ENCODE measurements at regions not wholly inside any gene's neighbourhood (a gene's known extent, or its start where the extent isn't known, plus 50 kb on each side); places are given as distances from the start of the nearest gene placed in this dataset.

DNA sequence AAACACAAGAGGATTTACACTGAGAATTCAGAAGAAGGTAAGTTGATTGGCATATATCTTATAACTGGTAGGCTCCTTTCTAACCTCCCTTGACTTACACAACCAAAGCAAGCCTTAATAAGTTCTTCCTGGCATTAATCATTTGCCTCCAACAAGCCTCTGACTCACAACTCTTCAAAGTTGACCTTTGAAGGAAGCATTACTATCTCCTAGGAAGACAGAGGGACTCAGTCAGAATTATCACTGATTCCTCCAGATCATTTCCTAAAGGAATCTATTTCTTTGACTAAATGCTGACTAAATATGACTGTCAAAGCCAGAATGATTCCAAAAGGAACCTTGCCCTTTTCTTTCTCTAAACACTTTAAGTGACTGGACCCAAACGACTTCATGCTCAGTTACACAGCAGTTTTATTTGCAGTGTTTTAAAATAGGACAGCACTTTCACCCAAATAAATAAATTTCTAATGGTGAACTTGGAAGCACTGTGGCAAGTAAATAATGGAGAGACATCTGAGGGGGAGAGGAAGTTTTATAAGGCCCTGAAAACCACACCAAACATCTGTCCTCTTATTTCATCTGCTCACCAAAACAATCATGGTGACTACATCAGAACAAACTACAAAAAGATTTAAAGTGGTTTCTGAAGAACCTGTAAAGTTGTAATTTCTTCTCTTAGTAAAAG, 128.2 kb downstream of the KLHL28 start:
- TF ChIP-seq GABPA (IDR thresholded peaks at IDR 0.05; ENCODE audit: low read depth), result no peak
- TF ChIP-seq, protein P1, sequence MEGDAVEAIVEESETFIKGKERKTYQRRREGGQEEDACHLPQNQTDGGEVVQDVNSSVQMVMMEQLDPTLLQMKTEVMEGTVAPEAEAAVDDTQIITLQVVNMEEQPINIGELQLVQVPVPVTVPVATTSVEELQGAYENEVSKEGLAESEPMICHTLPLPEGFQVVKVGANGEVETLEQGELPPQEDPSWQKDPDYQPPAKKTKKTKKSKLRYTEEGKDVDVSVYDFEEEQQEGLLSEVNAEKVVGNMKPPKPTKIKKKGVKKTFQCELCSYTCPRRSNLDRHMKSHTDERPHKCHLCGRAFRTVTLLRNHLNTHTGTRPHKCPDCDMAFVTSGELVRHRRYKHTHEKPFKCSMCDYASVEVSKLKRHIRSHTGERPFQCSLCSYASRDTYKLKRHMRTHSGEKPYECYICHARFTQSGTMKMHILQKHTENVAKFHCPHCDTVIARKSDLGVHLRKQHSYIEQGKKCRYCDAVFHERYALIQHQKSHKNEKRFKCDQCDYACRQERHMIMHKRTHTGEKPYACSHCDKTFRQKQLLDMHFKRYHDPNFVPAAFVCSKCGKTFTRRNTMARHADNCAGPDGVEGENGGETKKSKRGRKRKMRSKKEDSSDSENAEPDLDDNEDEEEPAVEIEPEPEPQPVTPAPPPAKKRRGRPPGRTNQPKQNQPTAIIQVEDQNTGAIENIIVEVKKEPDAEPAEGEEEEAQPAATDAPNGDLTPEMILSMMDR (IDR thresholded peaks at IDR 0.05; ENCODE audit: insufficient read depth, low read length), result no peak
- TF ChIP-seq, protein P2, sequence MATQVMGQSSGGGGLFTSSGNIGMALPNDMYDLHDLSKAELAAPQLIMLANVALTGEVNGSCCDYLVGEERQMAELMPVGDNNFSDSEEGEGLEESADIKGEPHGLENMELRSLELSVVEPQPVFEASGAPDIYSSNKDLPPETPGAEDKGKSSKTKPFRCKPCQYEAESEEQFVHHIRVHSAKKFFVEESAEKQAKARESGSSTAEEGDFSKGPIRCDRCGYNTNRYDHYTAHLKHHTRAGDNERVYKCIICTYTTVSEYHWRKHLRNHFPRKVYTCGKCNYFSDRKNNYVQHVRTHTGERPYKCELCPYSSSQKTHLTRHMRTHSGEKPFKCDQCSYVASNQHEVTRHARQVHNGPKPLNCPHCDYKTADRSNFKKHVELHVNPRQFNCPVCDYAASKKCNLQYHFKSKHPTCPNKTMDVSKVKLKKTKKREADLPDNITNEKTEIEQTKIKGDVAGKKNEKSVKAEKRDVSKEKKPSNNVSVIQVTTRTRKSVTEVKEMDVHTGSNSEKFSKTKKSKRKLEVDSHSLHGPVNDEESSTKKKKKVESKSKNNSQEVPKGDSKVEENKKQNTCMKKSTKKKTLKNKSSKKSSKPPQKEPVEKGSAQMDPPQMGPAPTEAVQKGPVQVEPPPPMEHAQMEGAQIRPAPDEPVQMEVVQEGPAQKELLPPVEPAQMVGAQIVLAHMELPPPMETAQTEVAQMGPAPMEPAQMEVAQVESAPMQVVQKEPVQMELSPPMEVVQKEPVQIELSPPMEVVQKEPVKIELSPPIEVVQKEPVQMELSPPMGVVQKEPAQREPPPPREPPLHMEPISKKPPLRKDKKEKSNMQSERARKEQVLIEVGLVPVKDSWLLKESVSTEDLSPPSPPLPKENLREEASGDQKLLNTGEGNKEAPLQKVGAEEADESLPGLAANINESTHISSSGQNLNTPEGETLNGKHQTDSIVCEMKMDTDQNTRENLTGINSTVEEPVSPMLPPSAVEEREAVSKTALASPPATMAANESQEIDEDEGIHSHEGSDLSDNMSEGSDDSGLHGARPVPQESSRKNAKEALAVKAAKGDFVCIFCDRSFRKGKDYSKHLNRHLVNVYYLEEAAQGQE (IDR thresholded peaks at IDR 0.05; ENCODE audit: insufficient replicate concordance, low read depth), result no peak
- TF ChIP-seq POLR2AphosphoS5 (IDR thresholded peaks at IDR 0.05; ENCODE audit: low read depth), result no peak
- TF ChIP-seq SPI1 (IDR thresholded peaks at IDR 0.05; ENCODE audit: borderline replicate concordance, low read depth), result no peak
- no peak for DNase-seq (ENCODE audit: low read depth in 1 of 2, low spot score in 1 of 2)
- Histone ChIP-seq H3K4me3 (replicated peaks; ENCODE audit: insufficient read depth, low read length) (no peak overlapping the region), H3K27me3 (ENCODE audit: insufficient read depth, poor library complexity, severe bottlenecking) (peaks cover 5% of the 10 kb centered on the region), H3K27ac (replicated peaks) (no peak overlapping the region)

DNA sequence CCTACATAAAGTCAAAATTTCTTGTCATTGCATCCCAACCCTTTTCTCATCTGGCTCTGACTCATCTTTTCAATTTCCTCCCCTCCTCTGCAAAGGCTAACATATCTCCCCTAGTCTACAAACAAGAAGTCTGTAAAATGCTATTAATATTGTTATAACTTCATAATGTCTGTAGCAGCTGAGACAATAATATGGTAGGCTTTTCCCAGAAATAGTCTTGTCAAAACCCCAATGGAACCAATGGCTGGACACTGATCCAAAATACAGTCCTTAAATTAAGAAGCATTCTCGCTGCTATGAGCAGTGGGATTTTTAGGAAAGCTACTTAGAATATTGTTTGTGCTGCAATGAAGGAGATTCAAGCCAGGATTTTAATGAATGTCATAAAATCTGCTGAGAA, 131.4 kb downstream of the KLHL28 start:
- Histone ChIP-seq H3K27me3 (ENCODE audit: insufficient read depth, poor library complexity, severe bottlenecking) (peaks cover 5% of the 10 kb centered on the region), H3K27ac (replicated peaks) (no peak overlapping the region), H3K4me3 (replicated peaks; ENCODE audit: insufficient read depth, low read length) (no peak overlapping the region)
- DNase-seq (ENCODE audit: low read depth in 1 of 2, low spot score in 1 of 2), result no peak
- TF ChIP-seq SPI1 (IDR thresholded peaks at IDR 0.05; ENCODE audit: borderline replicate concordance, low read depth) (no peak), GABPA (IDR thresholded peaks at IDR 0.05; ENCODE audit: low read depth) (no peak)
- TF ChIP-seq, protein P2 (IDR thresholded peaks at IDR 0.05; ENCODE audit: insufficient replicate concordance, low read depth), result no peak
- TF ChIP-seq, protein P1 (IDR thresholded peaks at IDR 0.05; ENCODE audit: insufficient read depth, low read length), result no peak

DNA sequence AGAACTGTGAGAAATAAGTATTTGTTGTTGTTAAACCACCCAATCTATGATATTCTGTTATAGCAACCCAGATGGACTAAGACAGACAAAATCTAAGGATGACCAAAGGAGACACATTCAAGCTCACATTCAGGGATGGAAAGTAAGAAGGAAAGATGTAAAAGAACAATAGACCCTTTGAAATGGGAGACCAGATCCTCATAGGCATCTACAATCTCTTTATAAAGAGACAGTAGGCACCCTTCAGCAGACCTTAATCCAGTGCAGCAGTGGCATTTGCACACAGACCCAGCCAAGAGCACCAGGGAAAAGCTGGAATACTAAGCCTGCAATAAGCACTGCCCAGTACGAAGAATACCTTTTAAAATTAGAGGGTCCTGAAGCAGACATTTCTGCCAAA, 132.7 kb downstream of the KLHL28 start:
- TF ChIP-seq POLR2AphosphoS5 (IDR thresholded peaks at IDR 0.05; ENCODE audit: low read depth) (no peak), SPI1 (IDR thresholded peaks at IDR 0.05; ENCODE audit: borderline replicate concordance, low read depth) (no peak)
- DNase-seq (ENCODE audit: low read depth in 1 of 2, low spot score in 1 of 2), result no peak
- no peak overlapping the region for H3K4me3 ChIP-seq (replicated peaks; ENCODE audit: insufficient read depth, low read length)
- H3K27me3 ChIP-seq (ENCODE audit: insufficient read depth, poor library complexity, severe bottlenecking), result peaks cover 2% of the 10 kb centered on the region
- H3K27ac ChIP-seq (replicated peaks), result no peak overlapping the region

DNA sequence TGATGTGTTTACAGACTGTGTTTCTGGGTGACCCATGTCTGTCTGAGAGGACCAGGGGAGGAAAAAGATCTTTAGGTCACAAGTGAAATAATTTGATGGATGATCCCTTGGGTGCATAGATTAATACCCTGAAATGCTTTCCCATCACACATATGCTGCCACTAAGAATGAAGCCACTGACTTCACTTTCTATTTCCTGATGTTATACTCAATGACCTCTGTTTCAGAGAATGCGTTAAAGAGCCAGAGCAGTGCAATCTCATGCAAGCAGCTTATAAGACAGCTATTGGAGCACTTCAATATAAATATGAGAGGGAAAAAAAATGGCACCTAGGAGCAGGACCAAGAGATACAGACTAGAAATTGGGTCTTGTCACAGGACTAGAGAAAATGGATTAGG, 133.7 kb downstream of the KLHL28 start:
- H3K27me3 ChIP-seq (ENCODE audit: insufficient read depth, poor library complexity, severe bottlenecking), result no peaks in the 10 kb centered on the region
- no peak overlapping the region for H3K27ac ChIP-seq (replicated peaks)
- no peak overlapping the region for H3K4me3 ChIP-seq (replicated peaks; ENCODE audit: insufficient read depth, low read length)
- TF ChIP-seq POLR2AphosphoS5 (IDR thresholded peaks at IDR 0.05; ENCODE audit: low read depth) (no peak), SPI1 (IDR thresholded peaks at IDR 0.05; ENCODE audit: borderline replicate concordance, low read depth) (no peak)
- TF ChIP-seq, protein P1 (IDR thresholded peaks at IDR 0.05; ENCODE audit: insufficient read depth, low read length), result no peak
- TF ChIP-seq, protein P2 (IDR thresholded peaks at IDR 0.05; ENCODE audit: insufficient replicate concordance, low read depth), result no peak
- no peak for DNase-seq (ENCODE audit: low read depth in 1 of 2, low spot score in 1 of 2)

Measured in HL-60 (cell line).